ENCODE measurements at regions not wholly inside any gene's neighbourhood (a gene's known extent, or its start where the extent isn't known, plus 50 kb on each side); places are given as distances from the start of the nearest gene placed in this dataset.
"Not testable (repeated sequence)": the region's sequence is repeated elsewhere in the genome, so short reads cannot be mapped to it uniquely, and the experiment has no call there.

- H3K4me1 Mint-ChIP-seq (ENCODE audit: low read depth); H3K36me3 Mint-ChIP-seq (ENCODE audit: low read depth); H3K27me3 Mint-ChIP-seq (ENCODE audit: low read depth); H3K27ac Mint-ChIP-seq; intact Hi-C loops (cut with micrococcal nuclease); H3K9me3 Mint-ChIP-seq; H3K4me3 Mint-ChIP-seq (ENCODE audit: low read depth); DNase-seq (ENCODE audit: low spot score): not testable (repeated sequence)
Measured at GRCh38 chr10:46154683-46155082, 108.6 kb upstream of the MSMB start.

GRCh38 chr10:46156866-46157265 lies 110.8 kb upstream of the MSMB start:
- H3K27me3 Mint-ChIP-seq (ENCODE audit: low read depth); H3K9me3 Mint-ChIP-seq; H3K36me3 Mint-ChIP-seq (ENCODE audit: low read depth); DNase-seq (ENCODE audit: low spot score); H3K4me3 Mint-ChIP-seq (ENCODE audit: low read depth); H3K4me1 Mint-ChIP-seq (ENCODE audit: low read depth); H3K27ac Mint-ChIP-seq; intact Hi-C loops (cut with micrococcal nuclease): not testable (repeated sequence)

GRCh38 chr10:46169736-46170135 lies 117.1 kb upstream of the ANTXRL start:
- intact Hi-C loops (cut with micrococcal nuclease) = no loop called here
- Mint-ChIP-seq H3K27ac (no peak overlapping the region), H3K4me1 (ENCODE audit: low read depth) (no peaks in the 10 kb centered on the region), H3K4me3 (ENCODE audit: low read depth) (no peak overlapping the region), H3K27me3 (ENCODE audit: low read depth) (peaks cover 15% of the 10 kb centered on the region), H3K36me3 (ENCODE audit: low read depth) (no peaks in the 10 kb centered on the region), H3K9me3 (peaks cover 4% of the 10 kb centered on the region)
- no peak for DNase-seq (ENCODE audit: low spot score)

GRCh38 chr10:46170789-46171188 lies 116.0 kb upstream of the ANTXRL start:
- Mint-ChIP-seq H3K9me3 (peaks cover 4% of the 10 kb centered on the region), H3K36me3 (ENCODE audit: low read depth) (no peaks in the 10 kb centered on the region), H3K4me1 (ENCODE audit: low read depth) (no peaks in the 10 kb centered on the region), H3K27ac (no peak overlapping the region), H3K27me3 (ENCODE audit: low read depth) (peaks cover 14% of the 10 kb centered on the region), H3K4me3 (ENCODE audit: low read depth) (no peak overlapping the region)
- intact Hi-C loops (cut with micrococcal nuclease) = no loop called here
- DNase-seq (ENCODE audit: low spot score) = no peak

GRCh38 chr10:46171661-46172060 lies 115.1 kb upstream of the ANTXRL start:
- no peak overlapping the region for H3K4me3 Mint-ChIP-seq (ENCODE audit: low read depth)
- no peaks in the 10 kb centered on the region for H3K36me3 Mint-ChIP-seq (ENCODE audit: low read depth)
- H3K9me3 Mint-ChIP-seq = peaks cover 4% of the 10 kb centered on the region
- no peak for DNase-seq (ENCODE audit: low spot score)
- no peak overlapping the region for H3K27ac Mint-ChIP-seq
- intact Hi-C loops (cut with micrococcal nuclease) = no loop called here
- H3K4me1 Mint-ChIP-seq (ENCODE audit: low read depth) = no peaks in the 10 kb centered on the region
- peaks cover 17% of the 10 kb centered on the region for H3K27me3 Mint-ChIP-seq (ENCODE audit: low read depth)

GRCh38 chr10:46175296-46175695 lies 111.5 kb upstream of the ANTXRL start:
- Mint-ChIP-seq H3K4me1 (ENCODE audit: low read depth) (no peaks in the 10 kb centered on the region), H3K4me3 (ENCODE audit: low read depth) (no peak overlapping the region), H3K27me3 (ENCODE audit: low read depth) (peaks cover 8% of the 10 kb centered on the region), H3K36me3 (ENCODE audit: low read depth) (no peaks in the 10 kb centered on the region), H3K9me3 (peaks cover 4% of the 10 kb centered on the region), H3K27ac (no peak overlapping the region)
- DNase-seq (ENCODE audit: low spot score) = no peak
- intact Hi-C loops (cut with micrococcal nuclease) = no loop called here

- no peaks in the 10 kb centered on the region for H3K36me3 Mint-ChIP-seq (ENCODE audit: low read depth)
- H3K27me3 Mint-ChIP-seq (ENCODE audit: low read depth) = peaks cover 8% of the 10 kb centered on the region
- H3K4me3 Mint-ChIP-seq (ENCODE audit: low read depth) = no peak overlapping the region
- no peak for DNase-seq (ENCODE audit: low spot score)
- H3K4me1 Mint-ChIP-seq (ENCODE audit: low read depth) = no peaks in the 10 kb centered on the region
- peaks cover under 1% of the 10 kb centered on the region for H3K9me3 Mint-ChIP-seq
- no peak overlapping the region for H3K27ac Mint-ChIP-seq
- intact Hi-C loops (cut with micrococcal nuclease) = no loop called here
Measured at GRCh38 chr10:46175831-46176230, 111.0 kb upstream of the ANTXRL start.

GRCh38 chr10:46187431-46187830 lies 99.4 kb upstream of the ANTXRL start:
- H3K27ac Mint-ChIP-seq; H3K9me3 Mint-ChIP-seq; H3K27me3 Mint-ChIP-seq (ENCODE audit: low read depth); intact Hi-C loops (cut with micrococcal nuclease); DNase-seq (ENCODE audit: low spot score); H3K36me3 Mint-ChIP-seq (ENCODE audit: low read depth); H3K4me3 Mint-ChIP-seq (ENCODE audit: low read depth); H3K4me1 Mint-ChIP-seq (ENCODE audit: low read depth): not testable (repeated sequence)

- no peaks in the 10 kb centered on the region for H3K36me3 Mint-ChIP-seq (ENCODE audit: low read depth)
- no peaks in the 10 kb centered on the region for H3K9me3 Mint-ChIP-seq
- H3K4me3 Mint-ChIP-seq (ENCODE audit: low read depth) = no peak overlapping the region
- intact Hi-C loops (cut with micrococcal nuclease) = no loop called here
- no peaks in the 10 kb centered on the region for H3K4me1 Mint-ChIP-seq (ENCODE audit: low read depth)
- peaks cover 1% of the 10 kb centered on the region for H3K27me3 Mint-ChIP-seq (ENCODE audit: low read depth)
- no peak for DNase-seq (ENCODE audit: low spot score)
- no peak overlapping the region for H3K27ac Mint-ChIP-seq
Measured at GRCh38 chr10:46197050-46197449, 89.7 kb upstream of the ANTXRL start.

GRCh38 chr10:46198516-46198915 lies 88.3 kb upstream of the ANTXRL start:
- Mint-ChIP-seq H3K4me1 (ENCODE audit: low read depth) (no peaks in the 10 kb centered on the region), H3K27me3 (ENCODE audit: low read depth) (peaks cover 1% of the 10 kb centered on the region), H3K9me3 (no peaks in the 10 kb centered on the region), H3K4me3 (ENCODE audit: low read depth) (no peak overlapping the region), H3K36me3 (ENCODE audit: low read depth) (no peaks in the 10 kb centered on the region), H3K27ac (no peak overlapping the region)
- intact Hi-C loops (cut with micrococcal nuclease) = no loop called here
- no peak for DNase-seq (ENCODE audit: low spot score)

- intact Hi-C loops (cut with micrococcal nuclease); H3K4me1 Mint-ChIP-seq (ENCODE audit: low read depth); H3K36me3 Mint-ChIP-seq (ENCODE audit: low read depth); DNase-seq (ENCODE audit: low spot score); H3K27ac Mint-ChIP-seq; H3K27me3 Mint-ChIP-seq (ENCODE audit: low read depth); H3K9me3 Mint-ChIP-seq; H3K4me3 Mint-ChIP-seq (ENCODE audit: low read depth): not testable (repeated sequence)
Measured at GRCh38 chr10:46202405-46202804, 84.4 kb upstream of the ANTXRL start.

- H3K27me3 Mint-ChIP-seq (ENCODE audit: low read depth); H3K27ac Mint-ChIP-seq; H3K36me3 Mint-ChIP-seq (ENCODE audit: low read depth); H3K9me3 Mint-ChIP-seq; H3K4me1 Mint-ChIP-seq (ENCODE audit: low read depth); H3K4me3 Mint-ChIP-seq (ENCODE audit: low read depth); intact Hi-C loops (cut with micrococcal nuclease); DNase-seq (ENCODE audit: low spot score): not testable (repeated sequence)
Measured at GRCh38 chr10:46204482-46205102, 82.2 kb upstream of the ANTXRL start.

- H3K36me3 Mint-ChIP-seq (ENCODE audit: low read depth); H3K9me3 Mint-ChIP-seq; H3K27me3 Mint-ChIP-seq (ENCODE audit: low read depth); DNase-seq (ENCODE audit: low spot score); H3K4me1 Mint-ChIP-seq (ENCODE audit: low read depth); H3K27ac Mint-ChIP-seq; H3K4me3 Mint-ChIP-seq (ENCODE audit: low read depth); intact Hi-C loops (cut with micrococcal nuclease): not testable (repeated sequence)
Measured at GRCh38 chr10:46210427-46210826, 76.4 kb upstream of the ANTXRL start.

GRCh38 chr10:46215426-46215825 lies 71.4 kb upstream of the ANTXRL start:
- Mint-ChIP-seq H3K4me1 (ENCODE audit: low read depth) (peaks cover 7% of the 10 kb centered on the region), H3K4me3 (ENCODE audit: low read depth) (no peak overlapping the region), H3K36me3 (ENCODE audit: low read depth) (peaks cover 10% of the 10 kb centered on the region), H3K27ac (no peak overlapping the region), H3K9me3 (no peaks in the 10 kb centered on the region), H3K27me3 (ENCODE audit: low read depth) (no peaks in the 10 kb centered on the region)
- intact Hi-C loops (cut with micrococcal nuclease) = no loop called here
- no peak for DNase-seq (ENCODE audit: low spot score)
